ENCODE measurements at regions not wholly inside any gene's neighbourhood (a gene's known extent, or its start where the extent isn't known, plus 50 kb on each side); places are given as distances from the start of the nearest gene placed in this dataset.

DNA sequence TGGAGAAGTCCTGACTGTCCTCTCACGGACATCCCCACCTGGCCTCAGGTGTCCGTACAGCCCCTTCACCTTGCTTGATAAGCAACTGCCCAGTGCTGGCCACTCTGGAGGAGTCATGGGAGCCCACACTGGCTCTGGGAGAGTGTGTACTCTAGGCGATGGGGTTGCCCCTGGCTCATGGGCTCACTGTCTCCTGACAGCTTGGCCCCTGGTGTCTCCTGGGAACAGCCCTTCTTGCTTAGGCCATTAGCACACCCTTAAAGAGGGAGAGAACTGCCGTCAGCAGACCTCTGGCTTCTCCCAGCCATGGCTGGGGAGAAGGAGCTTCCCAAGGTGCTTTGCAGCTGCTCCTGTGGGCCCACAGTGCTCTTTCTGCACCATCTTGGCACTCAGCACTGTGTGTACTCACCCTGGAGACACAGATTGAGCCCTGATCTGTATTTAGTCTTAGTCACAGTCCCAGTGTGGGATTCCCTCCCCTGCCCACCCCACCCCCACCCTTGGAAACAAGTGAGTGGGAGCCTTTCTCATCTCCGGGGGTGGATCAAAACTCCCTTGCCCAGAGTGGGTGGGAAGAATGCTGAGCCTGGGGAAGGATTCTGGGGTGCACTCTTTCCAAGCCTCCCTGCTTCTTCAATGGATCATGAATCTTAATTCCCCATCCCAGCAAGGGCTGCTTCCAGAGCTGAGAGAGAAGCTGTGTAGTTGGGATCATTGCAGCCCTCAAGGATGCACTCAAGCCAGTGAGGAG lies 83.5 kb upstream of the ADPGK start:
- ATAC-seq (peak in 1 of 2 donors; percentile 43), DNase-seq (no peak)
- no peaks in the 10 kb centered on the region for H3K27me3 ChIP-seq (ENCODE audit: low read depth)
- no peaks in the 10 kb centered on the region for H3K9me3 ChIP-seq
- no peaks in the 10 kb centered on the region for H3K4me1 ChIP-seq
- intact Hi-C loops (cut with DNase I), result no loop called here
- no peaks in the 10 kb centered on the region for H3K36me3 ChIP-seq
- TF ChIP-seq, protein P1, sequence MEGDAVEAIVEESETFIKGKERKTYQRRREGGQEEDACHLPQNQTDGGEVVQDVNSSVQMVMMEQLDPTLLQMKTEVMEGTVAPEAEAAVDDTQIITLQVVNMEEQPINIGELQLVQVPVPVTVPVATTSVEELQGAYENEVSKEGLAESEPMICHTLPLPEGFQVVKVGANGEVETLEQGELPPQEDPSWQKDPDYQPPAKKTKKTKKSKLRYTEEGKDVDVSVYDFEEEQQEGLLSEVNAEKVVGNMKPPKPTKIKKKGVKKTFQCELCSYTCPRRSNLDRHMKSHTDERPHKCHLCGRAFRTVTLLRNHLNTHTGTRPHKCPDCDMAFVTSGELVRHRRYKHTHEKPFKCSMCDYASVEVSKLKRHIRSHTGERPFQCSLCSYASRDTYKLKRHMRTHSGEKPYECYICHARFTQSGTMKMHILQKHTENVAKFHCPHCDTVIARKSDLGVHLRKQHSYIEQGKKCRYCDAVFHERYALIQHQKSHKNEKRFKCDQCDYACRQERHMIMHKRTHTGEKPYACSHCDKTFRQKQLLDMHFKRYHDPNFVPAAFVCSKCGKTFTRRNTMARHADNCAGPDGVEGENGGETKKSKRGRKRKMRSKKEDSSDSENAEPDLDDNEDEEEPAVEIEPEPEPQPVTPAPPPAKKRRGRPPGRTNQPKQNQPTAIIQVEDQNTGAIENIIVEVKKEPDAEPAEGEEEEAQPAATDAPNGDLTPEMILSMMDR (IDR thresholded peaks at IDR 0.05), result no peak
- no peak overlapping the region for H3K4me3 ChIP-seq
- no peak overlapping the region for H3K27ac ChIP-seq

DNA sequence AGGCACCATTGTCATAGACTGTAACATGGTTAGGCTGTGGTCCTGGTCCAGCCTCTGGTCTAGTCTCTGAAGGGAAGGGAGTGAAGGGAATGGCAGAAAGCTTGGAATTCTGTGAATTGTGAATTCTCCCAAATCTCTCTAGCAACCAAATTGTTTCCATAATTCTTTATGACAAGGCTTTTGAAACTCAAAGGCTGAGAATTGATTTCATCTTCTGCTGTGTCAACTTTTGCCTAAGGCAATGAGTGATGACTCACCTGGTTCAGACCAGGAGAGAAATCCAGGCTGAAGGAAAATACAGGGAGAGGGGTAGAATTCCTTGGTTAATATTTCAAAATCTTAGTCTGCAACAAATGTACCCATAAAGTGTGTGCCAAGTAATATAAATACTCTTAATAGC lies 82.6 kb upstream of the ADPGK start:
- no peaks in the 10 kb centered on the region for H3K36me3 ChIP-seq
- H3K4me3 ChIP-seq, result no peak overlapping the region
- H3K9me3 ChIP-seq, result no peaks in the 10 kb centered on the region
- no peaks in the 10 kb centered on the region for H3K4me1 ChIP-seq
- intact Hi-C loops (cut with DNase I), result no loop called here
- H3K27ac ChIP-seq, result no peak overlapping the region
- no peak for ATAC-seq
- H3K27me3 ChIP-seq (ENCODE audit: low read depth), result no peaks in the 10 kb centered on the region
- TF ChIP-seq, protein P1 (IDR thresholded peaks at IDR 0.05), result no peak
- DNase-seq, result no peak

- no peak overlapping the region for H3K27ac ChIP-seq
- H3K4me1 ChIP-seq, result no peaks in the 10 kb centered on the region
- no peaks in the 10 kb centered on the region for H3K27me3 ChIP-seq (ENCODE audit: low read depth)
- TF ChIP-seq, protein P1 (IDR thresholded peaks at IDR 0.05), result no peak
- no peak for ATAC-seq
- DNase-seq, result no peak
- intact Hi-C loops (cut with DNase I), result no loop called here
- H3K9me3 ChIP-seq, result no peaks in the 10 kb centered on the region
- H3K4me3 ChIP-seq, result no peak overlapping the region
- no peaks in the 10 kb centered on the region for H3K36me3 ChIP-seq
Measured at GRCh38 chr15:72865486-72865885, 81.9 kb upstream of the ADPGK start.

- intact Hi-C loops (cut with DNase I), result no loop called here
- TF ChIP-seq, protein P1 (IDR thresholded peaks at IDR 0.05), result no peak
- H3K27ac ChIP-seq, result no peak overlapping the region
- no peaks in the 10 kb centered on the region for H3K27me3 ChIP-seq (ENCODE audit: low read depth)
- ATAC-seq, result no peak
- no peaks in the 10 kb centered on the region for H3K4me1 ChIP-seq
- no peak for DNase-seq
- H3K36me3 ChIP-seq, result no peaks in the 10 kb centered on the region
- H3K4me3 ChIP-seq, result no peak overlapping the region
- no peaks in the 10 kb centered on the region for H3K9me3 ChIP-seq
Measured at GRCh38 chr15:72864681-72865080, 81.1 kb upstream of the ADPGK start.

DNA sequence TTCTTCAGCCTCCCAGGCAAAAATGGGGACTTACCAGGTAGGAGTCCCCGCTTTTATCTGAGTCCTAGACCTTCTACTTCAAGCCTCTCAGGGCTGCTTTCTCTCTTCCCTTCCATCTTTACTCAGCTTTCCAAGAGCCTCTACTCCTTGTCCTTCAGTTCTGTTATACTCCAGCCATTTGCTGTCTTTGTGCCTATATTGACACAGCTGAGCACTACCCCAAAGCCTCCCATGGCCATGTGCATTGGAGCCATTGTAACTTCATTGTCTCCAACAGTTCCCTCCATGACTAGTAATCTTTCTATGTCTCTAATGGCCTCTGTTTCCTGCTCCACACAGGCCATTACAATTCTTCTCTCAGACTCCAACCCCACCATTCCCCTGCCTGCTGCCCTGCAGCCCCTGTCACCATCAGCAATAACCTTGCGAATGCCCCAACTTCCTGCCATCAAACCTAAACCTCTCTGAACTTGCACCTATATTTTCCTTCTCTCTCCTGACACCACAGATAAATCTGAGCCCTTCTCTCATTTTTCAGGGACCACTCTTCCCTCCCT lies 77.9 kb upstream of the ADPGK start:
- Histone ChIP-seq H3K36me3 (no peaks in the 10 kb centered on the region), H3K27me3 (ENCODE audit: low read depth) (no peaks in the 10 kb centered on the region), H3K4me1 (no peaks in the 10 kb centered on the region), H3K9me3 (no peaks in the 10 kb centered on the region), H3K27ac (no peak overlapping the region), H3K4me3 (no peak overlapping the region)
- ATAC-seq, result no peak
- DNase-seq, result no peak
- TF ChIP-seq, protein P1 (IDR thresholded peaks at IDR 0.05), result no peak
- intact Hi-C loops (cut with DNase I), result no loop called here
